GM12874 (cell line): ENCODE measurements at regions not wholly inside any gene's neighbourhood (a gene's known extent, or its start where the extent isn't known, plus 50 kb on each side); places are given as distances from the start of the nearest gene placed in this dataset.

Experiments used
- TF ChIP-seq, protein P1 (sequence below): IDR thresholded peaks from 2 replicates; pipeline ENCODE4 v1.5.1; 2011; ENCODE audit warnings: low read depth, mild to moderate bottlenecking, control low read depth, low read length, moderate library complexity; ENCODE audit not compliant: insufficient read depth

DNA sequence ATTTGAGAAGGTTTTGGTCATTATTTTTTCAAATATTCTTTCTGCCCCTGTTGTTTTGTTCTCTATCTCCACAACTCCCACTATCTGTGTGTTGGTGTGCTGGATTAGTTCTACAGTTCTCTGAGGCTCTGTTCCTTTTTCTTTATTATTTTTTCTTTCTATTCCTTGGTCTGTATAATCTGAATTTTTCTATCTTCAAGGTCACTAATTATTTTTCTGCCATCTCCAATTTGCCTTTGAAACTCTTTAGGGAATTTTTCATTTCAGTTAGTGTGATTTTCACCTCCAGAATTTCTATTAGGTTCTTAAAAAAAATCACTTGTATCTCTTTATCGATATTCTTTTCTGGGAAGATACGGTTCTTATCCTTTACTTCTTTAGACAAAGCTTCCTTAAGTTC is 82.1 kb upstream of the GGTLC1 start:
- TF ChIP-seq, protein P1, sequence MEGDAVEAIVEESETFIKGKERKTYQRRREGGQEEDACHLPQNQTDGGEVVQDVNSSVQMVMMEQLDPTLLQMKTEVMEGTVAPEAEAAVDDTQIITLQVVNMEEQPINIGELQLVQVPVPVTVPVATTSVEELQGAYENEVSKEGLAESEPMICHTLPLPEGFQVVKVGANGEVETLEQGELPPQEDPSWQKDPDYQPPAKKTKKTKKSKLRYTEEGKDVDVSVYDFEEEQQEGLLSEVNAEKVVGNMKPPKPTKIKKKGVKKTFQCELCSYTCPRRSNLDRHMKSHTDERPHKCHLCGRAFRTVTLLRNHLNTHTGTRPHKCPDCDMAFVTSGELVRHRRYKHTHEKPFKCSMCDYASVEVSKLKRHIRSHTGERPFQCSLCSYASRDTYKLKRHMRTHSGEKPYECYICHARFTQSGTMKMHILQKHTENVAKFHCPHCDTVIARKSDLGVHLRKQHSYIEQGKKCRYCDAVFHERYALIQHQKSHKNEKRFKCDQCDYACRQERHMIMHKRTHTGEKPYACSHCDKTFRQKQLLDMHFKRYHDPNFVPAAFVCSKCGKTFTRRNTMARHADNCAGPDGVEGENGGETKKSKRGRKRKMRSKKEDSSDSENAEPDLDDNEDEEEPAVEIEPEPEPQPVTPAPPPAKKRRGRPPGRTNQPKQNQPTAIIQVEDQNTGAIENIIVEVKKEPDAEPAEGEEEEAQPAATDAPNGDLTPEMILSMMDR: no peak

DNA sequence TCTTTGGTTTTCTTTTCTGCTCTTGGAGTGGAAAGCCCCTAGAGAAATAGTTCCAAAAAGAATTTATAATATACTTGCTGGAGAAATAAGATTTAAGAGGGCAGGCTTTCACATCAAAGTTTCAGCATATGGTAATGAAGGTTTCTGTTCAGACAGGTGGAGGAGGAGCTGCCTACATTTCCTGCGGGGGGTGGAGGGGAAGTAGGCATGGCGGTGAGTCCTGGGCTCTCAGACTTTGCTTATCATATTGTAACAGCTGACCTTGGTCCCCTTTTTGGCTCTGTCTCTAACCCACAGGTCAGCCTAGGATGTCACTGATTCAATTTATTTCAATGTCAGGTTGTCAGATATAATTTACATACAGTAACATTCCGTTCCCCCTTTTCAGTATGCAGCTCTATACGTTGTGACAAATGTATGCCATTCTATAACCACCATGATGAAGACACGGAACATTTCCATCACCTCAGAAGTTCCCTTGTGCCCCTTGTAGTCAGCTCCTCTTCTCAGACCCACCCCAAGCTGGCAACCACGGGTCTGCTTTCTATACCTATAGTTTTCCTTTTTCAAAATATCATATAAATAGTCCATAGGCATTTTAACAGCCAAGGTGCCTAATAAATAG is 77.6 kb upstream of the GGTLC1 start:
- TF ChIP-seq, protein P1: no peak

DNA sequence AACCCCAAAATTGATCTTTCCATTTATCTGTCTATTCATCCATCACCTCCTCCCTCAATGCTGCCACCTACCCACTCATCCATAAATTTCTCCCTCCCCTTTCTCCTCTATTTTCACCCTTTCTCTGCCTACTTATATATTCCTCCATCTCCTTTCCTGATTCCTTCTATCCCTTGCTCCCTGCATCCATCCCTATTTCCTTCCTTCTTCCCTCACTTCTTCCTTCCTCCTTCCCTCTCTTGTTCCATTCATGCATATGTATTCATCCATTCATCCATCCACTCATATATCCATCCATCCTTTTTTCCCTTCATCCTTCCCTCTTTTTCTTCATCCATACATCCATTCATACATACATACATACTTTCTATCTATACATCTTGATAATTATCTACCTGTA is 76.3 kb upstream of the GGTLC1 start:
- TF ChIP-seq, protein P1: no peak

DNA sequence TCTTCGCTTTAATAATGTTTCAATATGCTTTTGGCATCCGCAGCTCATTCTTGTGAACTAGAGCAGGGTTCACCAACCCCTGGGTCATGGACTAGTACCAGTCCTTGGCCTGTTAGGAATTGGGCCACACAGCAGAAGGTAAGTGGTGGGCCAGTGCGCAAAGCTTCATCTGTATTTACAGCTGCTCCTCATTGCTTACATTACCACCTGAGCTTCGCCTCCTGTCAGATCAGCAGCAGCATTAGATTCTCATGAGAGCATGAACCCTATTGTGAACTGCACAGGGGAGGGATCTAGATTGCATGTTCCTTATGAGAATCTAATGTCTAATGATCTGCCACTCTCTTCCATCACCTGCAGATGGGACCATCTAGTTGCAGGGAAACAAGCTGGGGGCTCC is 75.5 kb upstream of the GGTLC1 start:
- TF ChIP-seq, protein P1: no peak

DNA sequence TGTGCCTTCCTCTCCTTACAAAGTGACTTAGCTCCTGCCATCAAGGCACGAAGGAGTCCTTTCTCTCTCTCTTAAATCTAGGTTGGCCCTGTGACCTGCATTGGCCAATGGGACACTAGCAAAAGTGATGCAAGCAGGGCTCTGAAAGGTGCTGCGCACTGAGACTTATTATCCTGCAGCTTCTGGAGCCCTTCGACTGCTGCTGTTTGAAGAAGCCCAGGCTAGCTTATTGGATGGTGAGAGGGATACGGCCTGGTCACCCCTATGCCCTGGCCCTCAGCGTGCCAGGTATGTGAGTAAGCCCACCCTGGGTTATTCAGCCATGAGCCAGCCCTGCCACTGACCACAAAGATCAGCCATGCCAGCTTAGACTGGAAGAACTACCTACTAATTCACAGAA is 74.5 kb upstream of the GGTLC1 start:
- TF ChIP-seq, protein P1: no peak

DNA sequence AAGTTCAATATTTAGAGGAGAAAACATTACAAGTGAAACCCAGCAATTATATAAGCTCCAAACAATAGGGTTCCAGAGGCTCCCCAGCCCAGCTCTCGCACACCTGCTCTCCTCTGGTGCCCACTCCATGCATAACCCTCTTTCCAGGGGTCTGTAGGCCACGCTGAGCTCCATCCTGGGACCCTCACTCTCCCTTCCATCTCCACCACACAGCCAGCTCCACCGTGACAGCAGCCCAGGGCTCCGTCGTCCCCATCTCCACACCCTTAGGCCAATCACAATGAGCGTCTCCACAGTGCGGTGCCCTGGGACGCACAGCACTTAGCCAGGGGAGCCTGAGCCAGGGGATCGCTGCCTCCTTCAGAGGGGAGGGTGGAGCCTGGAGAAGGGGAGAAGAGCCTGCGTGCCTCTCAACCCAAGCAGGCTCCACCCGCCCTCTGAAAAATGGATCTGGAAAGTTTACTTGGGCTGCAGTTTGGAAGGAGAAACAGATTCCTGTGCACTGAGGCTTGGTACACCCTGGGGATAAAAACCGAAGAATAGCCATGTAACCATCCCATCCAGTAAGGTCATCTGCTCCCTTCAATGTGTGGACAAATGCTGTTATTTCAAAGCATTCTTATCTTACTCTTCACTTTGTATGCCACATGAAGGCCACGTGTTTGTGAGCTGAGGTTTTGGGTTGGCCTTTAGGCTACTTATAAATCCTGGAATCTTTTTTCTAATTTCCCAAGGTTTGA is 72.4 kb upstream of the GGTLC1 start:
- TF ChIP-seq, protein P1: no peak

DNA sequence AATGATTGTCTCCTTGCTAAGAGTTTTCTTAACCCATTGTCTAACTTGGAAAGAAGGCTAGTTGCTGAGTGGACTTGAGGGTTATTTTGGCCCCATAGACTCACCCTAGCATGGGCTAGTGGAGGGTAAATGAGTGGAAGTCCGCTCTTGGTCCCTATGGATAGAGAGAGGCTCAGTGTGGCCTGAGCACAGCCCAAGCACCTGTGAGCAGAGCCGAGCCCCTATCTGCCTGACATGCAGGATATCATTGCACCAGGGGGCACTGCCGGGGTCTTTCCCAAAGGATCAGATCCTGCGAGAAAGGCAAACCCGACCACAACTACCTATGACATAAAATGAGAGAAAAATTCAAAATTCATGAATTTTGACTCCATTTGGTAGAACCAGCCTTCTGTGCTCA is 70.6 kb upstream of the GGTLC1 start:
- TF ChIP-seq, protein P1: no peak
